NCI-H226 (cell line): ENCODE measurements at regions not wholly inside any gene's neighbourhood (a gene's known extent, or its start where the extent isn't known, plus 50 kb on each side); places are given as distances from the start of the nearest gene placed in this dataset.

Experiments used
- DNase-seq: peaks from one replicate; pipeline ENCODE4 v3.0.0-alpha.2; 2015

- DNase-seq = no peak
Measured at GRCh38 chr1:87568911-87569310, 240.2 kb downstream of the LMO4 start.

DNA sequence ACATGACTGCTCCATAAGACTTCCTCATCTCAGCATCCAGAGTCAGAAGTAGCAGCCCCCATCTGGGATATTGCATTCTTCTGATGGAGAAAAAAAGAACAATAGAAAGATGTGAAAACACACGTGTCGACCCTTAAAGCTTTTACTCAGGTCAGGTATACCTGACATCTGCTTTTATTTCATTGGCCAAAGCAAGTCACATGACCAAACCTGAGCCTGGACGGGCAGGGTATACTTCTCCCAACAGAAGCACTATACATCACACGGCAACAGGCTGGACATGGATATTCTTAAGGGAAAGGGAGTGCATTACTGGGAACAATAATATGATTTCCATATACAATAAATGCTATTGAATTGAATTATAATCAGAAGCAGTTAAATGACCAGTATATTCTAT, 243.3 kb downstream of the LMO4 start:
- DNase-seq = no peak

GRCh38 chr1:87572891-87573290, 244.2 kb downstream of the LMO4 start:
- DNase-seq = no peak

DNA sequence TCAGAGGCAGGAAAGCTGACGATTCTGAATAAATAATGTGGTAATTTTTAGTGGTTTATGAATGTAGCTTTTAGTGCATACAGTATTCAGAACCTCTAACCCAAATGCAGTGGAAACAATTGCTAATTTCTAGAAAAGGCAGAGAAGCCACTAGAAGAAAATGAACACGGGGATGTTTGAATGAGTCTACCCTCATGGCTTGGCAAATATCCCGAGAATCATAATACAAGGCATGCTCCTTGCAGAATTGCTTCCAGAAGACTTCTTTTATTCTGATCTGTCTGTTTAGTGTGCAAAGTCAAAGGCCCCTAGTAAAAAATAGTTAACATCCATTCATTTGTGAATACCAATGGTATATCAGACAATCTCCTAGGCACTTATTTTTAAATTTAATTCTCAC, 246.8 kb downstream of the LMO4 start:
- DNase-seq = no peak

DNA sequence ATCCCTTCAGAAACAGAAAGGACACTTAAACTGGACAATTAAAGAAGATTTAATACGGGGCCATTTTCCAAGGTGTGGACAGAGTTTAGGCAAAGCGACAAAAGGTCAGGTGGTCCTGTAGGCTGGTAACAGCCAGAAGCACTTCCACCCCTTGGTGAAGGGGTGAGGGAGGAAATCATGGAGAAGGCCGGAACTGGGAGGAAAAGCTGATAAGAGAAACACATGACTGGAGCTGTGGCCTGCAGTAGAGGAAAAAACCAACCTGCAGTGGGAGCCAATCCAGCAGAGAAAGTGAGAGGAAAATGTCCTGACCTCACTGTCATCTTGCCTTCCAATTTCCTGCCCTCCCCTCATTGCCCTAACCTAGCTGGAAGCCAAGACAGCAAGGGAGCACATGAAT, 249.8 kb downstream of the LMO4 start:
- no peak for DNase-seq

DNA sequence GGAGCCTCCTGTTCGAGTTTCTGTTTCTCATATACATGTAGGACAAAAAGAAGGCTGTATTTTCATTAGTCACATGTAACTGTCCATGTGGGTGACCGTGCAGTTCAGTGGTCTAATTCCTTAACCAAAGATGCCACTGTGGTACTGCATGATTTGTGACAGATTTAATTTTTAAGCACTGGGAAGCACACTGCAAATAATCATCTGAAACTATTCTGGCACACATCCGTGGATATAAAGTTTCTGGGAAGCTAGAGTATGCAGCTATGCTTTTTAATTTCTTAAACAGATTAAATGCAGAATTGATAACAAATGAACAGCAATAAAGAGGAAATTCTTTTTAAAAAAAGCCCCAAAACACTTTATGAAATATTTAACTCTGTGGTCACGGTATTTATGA, 254.8 kb downstream of the LMO4 start:
- no peak for DNase-seq

DNA sequence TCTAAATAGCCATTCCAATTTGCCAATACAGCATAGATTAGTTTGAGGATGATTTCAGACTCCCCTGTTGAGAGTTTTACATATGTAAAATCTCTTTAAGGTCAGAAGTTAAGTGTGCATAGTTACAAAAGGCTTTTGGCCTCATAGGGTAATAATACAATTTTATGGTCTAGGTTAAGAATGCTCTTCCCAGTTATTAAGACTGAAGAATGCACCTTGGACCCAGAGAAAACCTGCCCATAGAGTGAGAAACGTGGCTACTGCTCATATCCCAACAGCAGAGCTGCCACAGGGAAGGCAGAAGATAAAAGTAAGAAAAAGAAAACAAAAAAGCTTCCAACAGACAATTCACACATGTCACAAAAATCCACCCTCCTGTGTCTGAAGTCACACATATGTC, 255.9 kb downstream of the LMO4 start:
- no peak for DNase-seq

DNA sequence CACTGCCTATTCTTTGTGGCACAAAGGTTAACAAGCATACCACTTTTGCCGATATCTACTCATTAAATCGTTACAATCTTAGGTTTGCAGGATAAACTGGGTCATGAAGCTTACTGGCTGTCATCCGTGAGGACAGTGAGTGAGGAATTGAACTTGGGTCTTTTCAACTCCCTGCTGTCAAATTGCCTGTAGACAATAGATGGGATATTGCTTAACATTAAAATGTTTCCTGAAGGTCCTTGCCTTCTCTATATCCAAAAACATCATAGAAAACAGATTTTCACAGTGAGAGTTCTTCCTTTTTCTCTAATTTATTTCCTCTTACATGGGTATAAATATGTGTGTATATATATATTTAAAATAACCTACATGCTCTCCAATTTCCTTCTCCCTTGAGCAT, 257.8 kb downstream of the LMO4 start:
- DNase-seq = no peak

DNA sequence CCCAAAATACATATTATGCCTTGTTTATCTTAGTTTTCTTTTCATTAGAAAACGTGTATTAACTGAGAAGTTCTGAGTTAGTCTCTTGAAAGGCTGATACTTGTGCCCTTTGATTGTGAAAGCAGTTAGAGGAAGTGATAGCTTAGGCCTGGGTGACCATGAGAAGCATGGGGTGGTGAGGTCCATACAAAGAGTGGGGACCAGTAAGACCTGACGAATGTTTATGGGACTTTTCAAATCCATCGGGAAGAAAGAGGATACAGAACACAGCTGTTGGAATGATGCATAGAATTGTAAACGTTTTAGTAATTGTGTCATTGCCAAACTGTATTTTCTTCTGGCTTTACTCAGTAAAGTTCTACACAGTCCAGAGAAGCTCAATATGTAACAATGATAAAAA, 259.8 kb downstream of the LMO4 start:
- no peak for DNase-seq

DNA sequence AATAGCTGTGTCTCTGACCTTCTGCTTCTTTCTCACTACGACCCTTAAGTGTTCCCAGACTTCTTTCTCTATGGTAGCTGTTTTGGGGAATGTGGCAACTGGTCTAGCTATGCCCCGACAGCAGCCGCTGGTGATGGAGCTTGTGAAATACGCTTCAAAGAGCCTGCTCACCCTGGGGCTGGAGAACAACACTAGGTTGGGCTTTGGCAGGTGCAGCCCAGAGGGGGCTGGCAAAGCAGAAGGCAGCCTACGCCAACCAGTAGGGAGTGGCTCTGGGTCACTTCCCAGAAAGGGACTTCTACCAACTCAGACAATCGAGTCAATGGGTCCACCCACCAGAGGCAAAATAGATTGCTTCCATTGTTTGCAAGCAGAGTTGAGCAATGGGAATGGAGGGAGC, 262.8 kb downstream of the LMO4 start:
- no peak for DNase-seq

DNA sequence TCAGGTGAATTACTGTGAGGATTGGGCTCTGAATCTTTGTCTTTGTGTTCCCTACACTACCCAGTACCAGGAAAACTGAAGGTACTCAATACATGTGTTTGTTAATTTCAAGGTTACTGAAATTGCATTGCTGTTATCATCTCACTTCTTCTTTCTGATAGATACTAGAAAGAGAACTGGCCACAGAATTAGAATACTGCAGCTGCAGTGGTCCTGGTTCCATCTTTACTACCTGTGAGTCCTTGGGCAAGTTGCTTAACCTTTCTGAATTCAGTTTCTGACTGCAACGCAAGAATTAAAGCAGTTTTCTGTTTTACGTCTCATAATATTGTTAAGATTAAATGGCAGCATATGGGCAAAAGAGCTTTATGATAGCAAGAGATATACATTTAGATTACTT, 263.5 kb downstream of the LMO4 start:
- no peak for DNase-seq

DNA sequence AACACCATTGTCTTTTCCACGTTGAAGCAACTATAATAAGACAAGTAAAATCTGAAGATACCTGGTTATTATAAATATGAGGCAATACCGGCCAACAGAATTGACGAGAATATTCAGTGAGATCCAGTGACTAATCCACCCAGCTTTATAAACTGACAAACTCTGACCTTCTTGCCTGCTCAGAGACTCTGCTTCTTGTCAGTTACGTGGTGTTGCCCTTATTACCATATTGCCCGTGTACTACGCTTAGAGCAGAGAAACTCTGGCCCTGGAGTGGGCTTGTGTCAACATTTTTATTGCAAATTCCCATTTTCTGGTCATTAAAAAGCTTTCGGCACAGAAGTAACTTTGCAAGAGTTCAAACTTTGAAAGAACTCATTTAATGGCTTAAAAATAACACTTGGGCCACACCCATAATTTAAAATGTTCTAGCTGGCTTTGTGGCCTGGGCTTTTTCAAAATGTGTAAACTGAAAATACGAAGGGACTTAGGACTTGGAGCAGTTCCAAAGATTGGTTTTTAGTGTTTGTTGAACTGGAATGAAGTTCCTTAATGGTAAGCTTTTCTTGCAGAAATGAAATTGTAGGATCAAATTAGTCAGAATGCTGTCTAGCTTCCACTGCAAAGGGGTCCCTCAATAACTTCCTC, 266.2 kb downstream of the LMO4 start:
- DNase-seq = no peak

- DNase-seq = no peak
Measured at GRCh38 chr1:87595384-87595781, 266.7 kb downstream of the LMO4 start.

DNA sequence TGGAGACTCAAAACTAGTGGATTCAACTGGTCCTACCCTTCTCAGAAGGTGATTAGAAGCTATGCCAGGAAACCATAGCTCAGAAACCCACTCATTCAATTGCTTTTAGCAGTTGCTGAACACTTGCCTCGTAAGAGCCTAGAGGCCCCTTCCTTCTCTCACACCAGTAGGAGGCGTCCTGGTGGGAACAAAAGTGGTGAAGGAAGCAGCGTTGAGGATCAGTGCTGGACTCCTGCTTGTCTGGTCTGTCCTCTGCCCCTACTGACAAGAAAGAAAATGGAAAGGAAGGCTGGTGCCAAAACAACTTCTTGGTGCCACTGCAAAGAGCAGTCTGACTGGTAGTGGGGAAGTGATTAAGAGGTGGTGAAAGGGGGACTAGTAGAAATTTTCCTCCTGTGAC, 269.7 kb downstream of the LMO4 start:
- DNase-seq = no peak

DNA sequence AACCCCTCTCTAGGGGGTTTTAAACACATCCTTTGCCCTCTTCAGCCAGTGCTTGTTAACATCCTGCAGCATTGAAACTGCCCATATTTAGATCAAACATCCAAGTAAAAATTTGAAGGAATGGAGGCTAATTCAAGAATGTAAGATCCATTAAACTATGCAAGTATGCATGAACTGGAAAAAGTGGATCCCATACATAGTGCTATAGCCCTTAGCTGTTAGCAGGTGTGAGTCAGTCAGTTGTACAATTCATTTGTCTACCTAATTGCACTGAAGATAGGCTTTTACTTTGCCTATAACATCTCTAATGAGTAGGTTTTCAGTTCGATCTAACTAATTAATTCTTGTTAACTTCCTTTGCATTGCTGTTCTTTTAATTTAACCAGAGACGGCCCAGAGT, 270.9 kb downstream of the LMO4 start:
- DNase-seq = no peak

DNA sequence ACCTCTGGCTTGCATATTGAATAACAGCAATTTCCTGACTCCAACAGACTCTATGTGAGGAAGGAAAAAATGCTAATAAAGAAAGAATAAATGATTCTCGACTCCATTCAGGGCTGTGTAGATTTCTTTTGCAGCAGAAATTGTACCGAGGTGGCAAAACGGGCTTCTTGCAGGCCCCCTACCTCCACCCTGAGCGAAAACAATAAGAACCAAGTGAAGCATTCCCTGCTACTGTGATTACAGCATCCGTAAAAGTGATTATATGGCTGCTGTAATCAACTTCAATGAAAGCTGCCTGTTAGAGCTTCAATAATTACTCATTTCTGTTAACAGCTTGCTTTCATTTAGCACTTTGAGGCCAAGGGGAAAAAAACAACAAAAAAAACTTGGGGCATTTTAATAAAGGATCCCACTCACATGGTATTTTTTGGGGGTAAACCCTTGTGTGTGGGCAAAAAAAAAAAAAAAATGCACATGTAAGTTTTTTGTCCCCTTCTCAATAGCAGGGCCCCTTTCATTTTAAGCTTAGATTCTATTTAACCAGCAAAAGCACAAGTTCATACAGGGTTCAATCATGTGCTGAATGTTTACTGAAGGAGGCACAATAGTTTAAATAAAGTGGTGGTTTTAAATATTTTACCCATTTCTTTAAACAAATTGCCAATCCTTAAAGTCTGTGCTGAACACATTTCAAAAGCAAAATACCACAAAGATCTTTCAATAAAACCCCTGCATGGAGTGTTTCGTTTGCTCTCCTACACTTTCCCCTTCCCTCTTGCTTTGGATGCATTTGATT, 271.6 kb downstream of the LMO4 start:
- DNase-seq = no peak

GRCh38 chr1:87600854-87601253, 272.2 kb downstream of the LMO4 start:
- no peak for DNase-seq

DNA sequence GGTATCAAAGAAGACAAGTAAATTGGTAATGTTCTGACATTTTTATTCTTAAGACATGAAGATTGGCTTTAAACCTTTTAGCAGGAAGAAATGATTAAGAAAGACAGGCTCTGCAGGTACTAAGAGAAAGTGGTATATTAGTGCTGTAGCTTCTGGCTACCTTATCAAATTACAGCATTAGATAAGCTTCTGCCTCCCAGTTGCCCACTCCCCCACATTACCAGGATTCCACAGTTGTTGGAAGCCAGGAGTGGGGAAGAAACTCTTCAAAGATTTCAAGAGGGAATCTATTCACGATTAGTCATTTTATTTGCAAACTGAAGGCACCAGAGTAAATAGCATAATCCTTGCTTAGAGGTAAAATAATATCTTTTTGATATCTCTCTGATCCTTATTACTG, 274.9 kb downstream of the LMO4 start:
- peak; percentile 83 for DNase-seq

DNA sequence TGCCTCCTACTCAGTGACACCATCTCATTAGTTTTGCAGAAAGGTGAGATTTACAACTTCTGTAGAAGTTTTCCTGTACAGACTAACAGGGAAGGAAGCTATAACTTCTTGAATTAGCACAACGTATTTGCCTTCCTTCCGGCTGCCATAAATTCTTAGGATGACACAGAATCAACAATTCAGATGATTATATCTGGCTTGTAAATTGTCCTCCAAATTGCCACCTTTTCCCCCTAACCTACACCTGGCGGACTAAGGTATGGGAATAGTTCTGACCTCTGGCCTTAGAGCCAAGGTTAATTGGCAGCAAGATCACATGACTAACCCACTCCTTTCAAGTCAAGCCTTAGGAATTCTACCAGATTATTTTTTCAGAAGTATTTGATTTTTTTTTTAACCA, 284.3 kb downstream of the LMO4 start:
- no peak for DNase-seq

DNA sequence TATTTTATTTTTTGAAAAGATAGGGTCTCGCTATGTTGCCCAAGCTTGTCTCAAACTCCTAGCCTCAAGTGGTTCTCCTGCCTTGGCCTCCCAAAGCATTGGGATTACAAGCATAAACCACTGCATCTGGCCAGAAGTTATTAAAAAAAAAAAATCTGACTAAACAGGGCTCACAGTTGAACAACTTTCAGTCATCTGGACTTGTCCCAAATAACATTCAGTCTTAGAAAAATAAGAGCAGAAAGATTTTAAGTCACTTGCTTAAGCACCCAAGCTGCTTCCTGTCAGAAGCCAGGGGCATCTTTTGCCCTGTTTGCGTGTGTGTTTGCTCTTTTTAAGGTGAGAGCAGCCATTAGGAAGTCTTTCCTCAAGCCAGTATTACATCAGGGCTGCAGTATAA, 286.8 kb downstream of the LMO4 start:
- no peak for DNase-seq

DNA sequence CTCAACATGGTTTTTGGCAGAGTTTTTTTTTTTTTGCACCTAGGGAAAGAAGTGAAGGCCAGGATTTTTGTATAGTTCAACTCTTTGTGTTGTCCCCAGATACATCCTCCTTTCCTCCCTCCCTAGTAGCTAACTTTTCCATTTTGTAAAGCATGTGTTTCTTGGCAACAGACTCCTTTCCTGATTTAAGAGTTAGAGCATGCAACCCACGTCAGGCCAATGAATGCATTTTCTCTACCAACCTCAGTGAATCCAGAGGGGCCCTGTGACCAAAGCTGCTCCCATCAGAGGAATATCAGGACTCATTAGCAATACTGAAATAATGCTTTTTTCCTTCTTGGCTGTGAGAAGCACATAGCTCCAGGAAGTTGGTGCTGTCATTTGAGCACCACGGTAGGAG, 287.2 kb downstream of the LMO4 start:
- DNase-seq = no peak

DNA sequence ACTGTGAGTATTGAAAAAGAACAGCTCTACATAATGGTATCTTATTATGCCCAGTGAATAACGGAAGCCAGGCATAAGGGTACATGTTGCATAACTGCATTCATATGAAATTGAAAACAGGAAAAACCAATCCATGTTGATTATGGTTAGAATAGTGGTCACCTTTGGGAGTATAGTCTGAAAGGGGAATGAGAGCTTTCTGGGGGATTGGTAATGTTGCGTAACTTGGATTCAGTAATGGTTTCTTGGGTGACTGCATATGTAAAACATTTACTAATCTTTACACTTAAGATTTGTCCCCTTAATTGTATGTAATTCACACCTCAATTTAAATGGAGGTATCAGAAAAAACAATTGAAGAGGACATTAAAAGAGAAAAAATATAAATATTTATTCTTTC, 292.1 kb downstream of the LMO4 start:
- no peak for DNase-seq

GRCh38 chr1:87629673-87630072, 301.0 kb downstream of the LMO4 start:
- DNase-seq = no peak

GRCh38 chr1:87632232-87632631, 303.6 kb downstream of the LMO4 start:
- DNase-seq = no peak
